AG09309 (cell line): ENCODE measurements at regions not wholly inside any gene's neighbourhood (a gene's known extent, or its start where the extent isn't known, plus 50 kb on each side); places are given as distances from the start of the nearest gene placed in this dataset.

Experiments
- DNase-seq: peaks from one replicate; pipeline ENCODE4 v3.0.0-alpha.2; 2010; ENCODE audit warnings: low read depth
- H3K4me3 ChIP-seq: 2 replicates; pipeline ENCODE4 v1.5.1; 2011; ENCODE audit warnings: mild to moderate bottlenecking, low read depth, low read length, moderate library complexity; ENCODE audit not compliant: control insufficient read depth
- CTCF ChIP-seq: IDR thresholded peaks from 2 replicates; pipeline ENCODE4 v1.5.1; 2011; ENCODE audit warnings: mild to moderate bottlenecking, low read depth, low read length, inconsistent platforms; ENCODE audit not compliant: insufficient read depth, control insufficient read depth; ENCODE audit errors: missing control alignments

GRCh38 chr4:57214654-57215411 is 104.6 kb upstream of the IGFBP7 start:
- DNase-seq, result no peak
- TF ChIP-seq CTCF, result no peak
- no peak overlapping the region for H3K4me3 ChIP-seq

GRCh38 chr4:57211131-57211530 is 100.9 kb upstream of the IGFBP7 start:
- TF ChIP-seq CTCF, result no peak
- DNase-seq, result no peak

GRCh38 chr4:57206172-57206571 is 96.0 kb upstream of the IGFBP7 start:
- no peak for DNase-seq
- no peak for TF ChIP-seq CTCF
- no peak overlapping the region for H3K4me3 ChIP-seq

More at GRCh38 chr4:57211131-57211530, 100.9 kb upstream of the IGFBP7 start:
- no peak overlapping the region for H3K4me3 ChIP-seq

- no peak for DNase-seq
- no peak for TF ChIP-seq CTCF
- H3K4me3 ChIP-seq, result no peak overlapping the region
Measured at GRCh38 chr4:57205580-57205979, 95.4 kb upstream of the IGFBP7 start.

- H3K4me3 ChIP-seq, result no peak overlapping the region
- no peak for DNase-seq
- TF ChIP-seq CTCF, result no peak
Measured at GRCh38 chr4:57200799-57201327, 90.7 kb upstream of the IGFBP7 start.

- no peak for TF ChIP-seq CTCF
- DNase-seq, result no peak
Measured at GRCh38 chr4:57199267-57199666, 89.1 kb upstream of the IGFBP7 start.

More at GRCh38 chr4:57199267-57199666, 89.1 kb upstream of the IGFBP7 start:
- H3K4me3 ChIP-seq, result no peak overlapping the region
